Right lung (tissue), 2 donors: ENCODE measurements at regions not wholly inside any gene's neighbourhood (a gene's known extent, or its start where the extent isn't known, plus 50 kb on each side); places are given as distances from the start of the nearest gene placed in this dataset.

ENCODE experiments used
- DNase-seq, 2 donors: peaks; one replicate each; pipeline ENCODE4 v3.0.0-alpha.2; 2013

- DNase-seq = no peak
These were observed 185.0 kb downstream of the RFC3 start for GRCh38 chr13:34002924-34003323.

GRCh38 chr13:34003656-34004055 is 185.7 kb downstream of the RFC3 start:
- DNase-seq = no peak

- no peak for DNase-seq
These were observed 186.7 kb downstream of the RFC3 start for GRCh38 chr13:34004676-34005075.

- no peak for DNase-seq
These were observed 188.1 kb downstream of the RFC3 start for GRCh38 chr13:34006011-34006410.

GRCh38 chr13:34011552-34012085 is 193.7 kb downstream of the RFC3 start:
- DNase-seq = no peak

GRCh38 chr13:34012382-34012781 is 194.4 kb downstream of the RFC3 start:
- no peak for DNase-seq

- DNase-seq = no peak
These were observed 195.1 kb downstream of the RFC3 start for GRCh38 chr13:34013061-34013460.

GRCh38 chr13:34017231-34017630 is 199.3 kb downstream of the RFC3 start:
- no peak for DNase-seq

- no peak for DNase-seq
These were observed 201.9 kb downstream of the RFC3 start for GRCh38 chr13:34019870-34020269.

- DNase-seq = no peak
These were observed 202.4 kb downstream of the RFC3 start for GRCh38 chr13:34020388-34020787.

GRCh38 chr13:34021619-34022018 is 203.7 kb downstream of the RFC3 start:
- DNase-seq = no peak

GRCh38 chr13:34025746-34026145 is 207.8 kb downstream of the RFC3 start:
- DNase-seq = no peak

GRCh38 chr13:34026308-34026707 is 208.4 kb downstream of the RFC3 start:
- no peak for DNase-seq

- no peak for DNase-seq
These were observed 210.8 kb downstream of the RFC3 start for GRCh38 chr13:34028496-34029442.

GRCh38 chr13:34030782-34031181 is 212.8 kb downstream of the RFC3 start:
- DNase-seq = no peak

- no peak for DNase-seq
These were observed 213.7 kb downstream of the RFC3 start for GRCh38 chr13:34031610-34032009.

- DNase-seq = no peak
These were observed 216.5 kb downstream of the RFC3 start for GRCh38 chr13:34034411-34034810.

GRCh38 chr13:34035178-34035577 is 217.2 kb downstream of the RFC3 start:
- DNase-seq = no peak

- DNase-seq = no peak
These were observed 217.9 kb downstream of the RFC3 start for GRCh38 chr13:34035676-34036325.

GRCh38 chr13:34037636-34038540 is 219.9 kb downstream of the RFC3 start:
- DNase-seq = no peak

- DNase-seq = no peak
These were observed 220.7 kb downstream of the RFC3 start for GRCh38 chr13:34038541-34039068.

- no peak for DNase-seq
These were observed 221.7 kb downstream of the RFC3 start for GRCh38 chr13:34039678-34040077.
